Suprapubic skin (tissue), 4 donors: ENCODE measurements at regions not wholly inside any gene's neighbourhood (a gene's known extent, or its start where the extent isn't known, plus 50 kb on each side); places are given as distances from the start of the nearest gene placed in this dataset.

Source experiments
- DNase-seq, 2 donors: peaks; one replicate each; pipeline ENCODE4 v3.0.0-alpha.2; 2019; ENCODE audit warnings: low spot score in 2 of 2
- H3K27ac ChIP-seq: fragments of 200-600 bp; sonication (generic); one replicate; pipeline ENCODE4 v1.5.1; 2019
- H3K27me3 ChIP-seq: fragments of 200-600 bp; sonication (generic); one replicate; pipeline ENCODE4 v1.5.1; 2019
- H3K36me3 ChIP-seq: fragments of 200-600 bp; sonication (generic); one replicate; pipeline ENCODE4 v1.5.1; 2019
- H3K4me1 ChIP-seq: fragments of 200-600 bp; sonication (generic); one replicate; pipeline ENCODE4 v1.5.1; 2019
- H3K4me3 ChIP-seq: fragments of 200-600 bp; sonication (generic); one replicate; pipeline ENCODE4 v1.5.1; 2019; ENCODE audit warnings: mild to moderate bottlenecking
- H3K9me3 ChIP-seq: fragments of 200-600 bp; sonication (generic); one replicate; pipeline ENCODE4 v1.5.1; 2019
- CTCF ChIP-seq, 2 donors: fragments of 200-600 bp in 1 of 2; fragments of 450-650 bp in 1 of 2; sonication (generic) in 1 of 2; IDR thresholded peaks; one replicate each; pipeline ENCODE4 v1.5.1; 2016 to 2019; ENCODE audit warnings: antibody characterized with exemption in 2 of 2, mild to moderate bottlenecking in 1 of 2, moderate library complexity in 1 of 2
- EP300 ChIP-seq: sonication (generic); formaldehyde crosslinking; IDR thresholded peaks from one replicate; pipeline ENCODE4 v1.6.1; 2017; ENCODE audit warnings: antibody characterized with exemption
- POLR2A ChIP-seq, 2 donors: fragments of 450-650 bp; IDR thresholded peaks; one replicate each; pipeline ENCODE4 v1.6.1; 2017; ENCODE audit warnings: antibody characterized with exemption in 2 of 2, mild to moderate bottlenecking in 2 of 2, moderate library complexity in 2 of 2
- POLR2AphosphoS5 ChIP-seq, 3 donors: sonication (generic); formaldehyde crosslinking; IDR thresholded peaks; one replicate each; pipeline ENCODE4 v1.6.1; 2017; ENCODE audit warnings: antibody characterized with exemption in 3 of 3
- WGBS: methylation state at CpG from one replicate; pipeline ENCODE4 v1.1.5; 2018; 5-methylcytosine and 5-hydroxymethylcytosine counted together

DNA sequence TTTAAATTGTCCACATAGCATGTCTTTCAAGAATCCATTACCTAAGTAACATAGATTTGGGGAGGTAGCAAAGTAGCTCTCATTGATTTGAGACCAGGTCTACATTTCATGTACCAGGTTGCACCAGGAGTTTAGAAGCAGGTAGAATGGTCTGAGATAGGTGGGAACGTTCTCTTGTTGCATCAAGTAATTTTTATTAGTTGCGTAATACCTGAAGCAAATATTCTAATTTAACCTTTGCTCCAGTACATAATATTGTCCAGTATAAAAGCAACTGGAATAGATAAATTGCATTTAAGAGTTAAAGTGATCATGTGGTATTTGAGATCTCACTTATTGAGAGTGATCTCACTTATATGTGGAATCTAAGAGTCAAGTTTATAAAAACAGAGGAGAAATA, 597.1 kb upstream of the PRMT6 start:
- H3K4me1 ChIP-seq = no peaks in the 10 kb centered on the region
- WGBS = 89% methylated on average over 2 of the region's 2 CpGs

DNA sequence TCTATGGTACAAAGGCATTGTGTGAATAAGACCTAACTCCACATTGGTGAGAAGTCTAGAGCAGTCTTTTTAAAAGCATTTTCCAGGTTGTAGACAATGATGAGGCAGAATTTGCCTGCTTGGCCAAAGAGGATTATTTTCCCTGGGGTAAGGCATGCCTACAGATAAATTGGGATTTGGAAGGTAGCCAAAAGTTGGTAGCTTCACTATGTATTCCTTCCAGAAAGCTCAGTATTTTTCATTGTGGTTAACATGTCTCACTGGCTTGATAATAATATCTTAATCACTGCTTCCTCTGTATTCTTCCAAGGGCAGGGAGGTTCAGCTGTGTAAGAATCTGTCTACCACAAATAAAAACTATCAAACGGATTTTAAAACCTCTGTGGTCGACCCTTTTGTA, 590.8 kb upstream of the PRMT6 start:
- 56% methylated on average over 2 of the region's 2 CpGs for WGBS
- TF ChIP-seq CTCF (IDR thresholded peaks at IDR 0.05) = no peak
- TF ChIP-seq POLR2AphosphoS5 (IDR thresholded peaks at IDR 0.05) = no peak
- TF ChIP-seq EP300 = no peak
- TF ChIP-seq POLR2A (IDR thresholded peaks at IDR 0.05) = no peak
- no peak for DNase-seq
- peaks cover 14% of the 10 kb centered on the region for H3K9me3 ChIP-seq
- no peak overlapping the region for H3K4me3 ChIP-seq
- H3K36me3 ChIP-seq = no peaks in the 10 kb centered on the region
- no peaks in the 10 kb centered on the region for H3K27me3 ChIP-seq
- no peaks in the 10 kb centered on the region for H3K4me1 ChIP-seq
- no peak overlapping the region for H3K27ac ChIP-seq

More for the DNA sequence above, 597.1 kb upstream of the PRMT6 start:
- Histone ChIP-seq H3K4me3 (no peak overlapping the region), H3K27ac (no peak overlapping the region), H3K9me3 (peaks cover 3% of the 10 kb centered on the region), H3K27me3 (no peaks in the 10 kb centered on the region), H3K36me3 (no peaks in the 10 kb centered on the region)
- no peak for TF ChIP-seq EP300
- no peak for TF ChIP-seq POLR2A (IDR thresholded peaks at IDR 0.05)
- no peak for TF ChIP-seq POLR2AphosphoS5 (IDR thresholded peaks at IDR 0.05)
- no peak for TF ChIP-seq CTCF (IDR thresholded peaks at IDR 0.05)
- DNase-seq = no peak

- DNase-seq = no peak
- no peak overlapping the region for H3K4me3 ChIP-seq
- H3K4me1 ChIP-seq = no peaks in the 10 kb centered on the region
- H3K36me3 ChIP-seq = no peaks in the 10 kb centered on the region
- H3K27me3 ChIP-seq = no peaks in the 10 kb centered on the region
- TF ChIP-seq POLR2AphosphoS5 (IDR thresholded peaks at IDR 0.05) (no peak), CTCF (IDR thresholded peaks at IDR 0.05) (no peak), POLR2A (IDR thresholded peaks at IDR 0.05) (no peak)
- peaks cover 13% of the 10 kb centered on the region for H3K9me3 ChIP-seq
- H3K27ac ChIP-seq = no peak overlapping the region
- 83% methylated on average over 3 of the region's 3 CpGs for WGBS
Observed at GRCh38 chr1:106480629-106481028, 575.8 kb upstream of the PRMT6 start.

- Histone ChIP-seq H3K27me3 (no peaks in the 10 kb centered on the region), H3K36me3 (no peaks in the 10 kb centered on the region), H3K27ac (no peak overlapping the region), H3K9me3 (no peaks in the 10 kb centered on the region), H3K4me3 (no peak overlapping the region), H3K4me1 (no peaks in the 10 kb centered on the region)
- 76% methylated on average over 4 of the region's 4 CpGs for WGBS
- DNase-seq = no peak
- TF ChIP-seq POLR2A (IDR thresholded peaks at IDR 0.05) = no peak
- no peak for TF ChIP-seq CTCF (IDR thresholded peaks at IDR 0.05)
- TF ChIP-seq POLR2AphosphoS5 (IDR thresholded peaks at IDR 0.05) = no peak
- TF ChIP-seq EP300 = no peak
Observed at GRCh38 chr1:106492880-106493279, 563.6 kb upstream of the PRMT6 start.

- 96% methylated on average over 1 of the region's 1 CpG for WGBS
- Histone ChIP-seq H3K27ac (no peak overlapping the region), H3K4me1 (no peaks in the 10 kb centered on the region), H3K4me3 (no peak overlapping the region), H3K36me3 (no peaks in the 10 kb centered on the region), H3K9me3 (no peaks in the 10 kb centered on the region), H3K27me3 (no peaks in the 10 kb centered on the region)
- DNase-seq = no peak
- TF ChIP-seq EP300 = no peak
- no peak for TF ChIP-seq POLR2A (IDR thresholded peaks at IDR 0.05)
- TF ChIP-seq POLR2AphosphoS5 (IDR thresholded peaks at IDR 0.05) = no peak
Observed at GRCh38 chr1:106494646-106495045, 561.8 kb upstream of the PRMT6 start.

DNA sequence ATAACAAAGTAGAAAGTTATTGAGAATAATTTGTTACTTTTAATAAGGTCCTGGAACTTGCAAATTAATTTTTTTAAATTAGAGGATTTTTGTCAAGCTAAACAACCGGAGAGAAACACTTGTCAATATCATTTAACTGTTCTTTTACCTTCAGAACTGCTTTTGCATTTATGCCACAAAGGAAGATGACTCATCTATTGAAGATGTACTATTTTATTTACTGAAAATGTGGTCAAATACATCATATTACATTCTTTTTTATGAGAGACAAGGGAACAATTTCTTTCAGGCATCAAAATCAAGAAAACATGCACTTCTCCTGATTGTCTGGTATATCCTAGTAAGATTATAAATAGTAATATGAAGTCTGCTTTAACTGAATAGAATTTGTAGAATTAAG, 558.2 kb upstream of the PRMT6 start:
- Histone ChIP-seq H3K4me3 (no peak overlapping the region), H3K36me3 (no peaks in the 10 kb centered on the region), H3K9me3 (no peaks in the 10 kb centered on the region), H3K4me1 (no peaks in the 10 kb centered on the region), H3K27ac (no peak overlapping the region), H3K27me3 (no peaks in the 10 kb centered on the region)
- no peak for DNase-seq
- no peak for TF ChIP-seq POLR2AphosphoS5 (IDR thresholded peaks at IDR 0.05)
- no peak for TF ChIP-seq CTCF (IDR thresholded peaks at IDR 0.05)
- no peak for TF ChIP-seq EP300
- TF ChIP-seq POLR2A (IDR thresholded peaks at IDR 0.05) = no peak
- 74% methylated on average over 1 of the region's 1 CpG for WGBS
